G401 (cell line): ENCODE measurements at regions not wholly inside any gene's neighbourhood (a gene's known extent, or its start where the extent isn't known, plus 50 kb on each side); places are given as distances from the start of the nearest gene placed in this dataset.

Experiments
- DNase-seq: peaks from one replicate; pipeline ENCODE4 v3.0.0-alpha.2; 2015; ENCODE audit warnings: low spot score
- in situ Hi-C: cut with HindIII; loops from 2 replicates; pipeline ENCODE4 v1.10.0; 2016; ENCODE audit warnings: low sequenced_read_pairs, mixed read lengths

DNA sequence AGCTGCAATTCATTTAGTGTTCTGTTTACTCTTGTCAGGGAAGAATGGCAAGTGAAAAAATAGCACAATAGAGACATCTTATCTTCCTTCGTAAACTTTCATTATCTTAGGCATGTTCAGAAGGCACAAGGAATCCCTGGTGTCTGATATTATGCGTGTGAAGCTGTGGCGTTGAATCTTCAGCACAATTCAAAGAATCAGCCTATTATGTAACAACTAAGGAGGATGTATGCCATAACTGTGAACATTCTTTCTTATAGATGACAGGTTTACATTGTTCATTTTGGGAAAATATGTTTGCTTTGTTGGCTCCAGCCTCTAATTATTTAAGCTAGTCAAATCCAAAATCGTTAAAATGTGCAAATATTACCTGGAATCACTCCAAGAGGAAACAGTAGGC is 446.1 kb downstream of the ANXA1 start:
- no peak for DNase-seq
- in situ Hi-C loops: no loop called here

DNA sequence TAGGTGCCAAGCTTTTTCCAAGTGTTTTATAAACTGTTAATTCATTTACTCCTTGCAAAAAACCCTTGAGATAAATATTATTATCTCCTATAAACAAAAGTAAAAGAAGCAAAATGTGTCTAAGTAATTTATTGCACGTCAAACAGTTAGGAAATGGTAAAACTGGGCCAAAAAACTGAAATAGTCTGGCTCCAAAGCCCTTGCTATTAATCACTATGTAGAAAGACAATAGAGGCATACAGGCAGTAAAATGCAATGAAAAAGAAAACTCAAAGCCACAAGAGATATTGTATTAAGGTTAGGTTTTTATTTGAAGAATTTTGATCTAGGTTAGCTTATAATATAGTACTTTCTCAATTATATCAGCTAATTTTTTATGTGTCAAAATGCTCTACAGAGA is 457.7 kb downstream of the ANXA1 start:
- DNase-seq: no peak
- in situ Hi-C loops: no loop called here

DNA sequence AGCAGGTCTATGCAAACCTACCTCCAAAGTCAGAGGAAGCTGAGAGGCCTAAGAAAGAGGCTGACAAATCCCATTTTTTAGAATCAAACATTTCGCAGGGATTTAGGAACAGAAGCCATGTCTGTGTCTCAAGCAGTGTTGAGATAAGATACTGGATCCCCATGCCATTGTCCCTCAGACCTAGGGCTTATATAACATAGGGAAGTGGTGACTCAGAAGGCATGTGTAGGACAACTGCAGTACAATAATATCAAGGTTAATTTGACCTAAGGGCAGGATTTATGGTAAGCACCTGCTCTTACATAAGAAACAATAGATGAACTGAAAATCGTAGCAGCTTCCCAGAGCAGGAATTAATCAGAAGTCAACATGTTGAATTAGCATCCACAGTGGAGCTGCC is 459.4 kb downstream of the ANXA1 start:
- in situ Hi-C loops: no loop called here
- no peak for DNase-seq

DNA sequence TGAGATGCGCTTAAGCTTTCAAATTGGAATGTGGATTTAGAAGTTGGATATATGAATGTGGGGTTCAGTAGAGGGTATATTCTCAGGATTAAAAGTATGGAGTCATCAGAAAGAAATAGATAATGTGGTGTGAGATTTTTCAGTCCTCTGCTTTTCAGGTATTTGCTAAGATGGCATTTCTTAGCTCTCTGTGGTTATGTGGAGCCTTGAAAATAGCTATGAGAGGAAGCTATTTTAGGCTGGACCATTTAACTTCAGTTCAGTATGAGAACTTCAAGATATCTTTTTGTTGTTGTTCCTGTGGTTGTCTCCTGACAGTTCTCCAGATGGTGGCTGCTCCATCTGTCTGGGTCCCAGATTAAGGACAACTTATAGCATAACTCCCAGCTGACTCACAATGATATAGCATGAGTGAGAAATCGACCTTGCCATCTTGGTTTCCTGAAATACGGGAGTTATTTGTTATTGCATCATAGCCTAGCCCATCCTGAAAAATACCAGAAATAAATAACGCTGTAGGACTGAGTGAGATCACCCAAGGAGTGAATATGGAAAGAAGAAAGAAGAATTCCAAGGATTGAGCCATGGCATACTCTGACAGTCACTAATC is 461.5 kb downstream of the ANXA1 start:
- DNase-seq: no peak

DNA sequence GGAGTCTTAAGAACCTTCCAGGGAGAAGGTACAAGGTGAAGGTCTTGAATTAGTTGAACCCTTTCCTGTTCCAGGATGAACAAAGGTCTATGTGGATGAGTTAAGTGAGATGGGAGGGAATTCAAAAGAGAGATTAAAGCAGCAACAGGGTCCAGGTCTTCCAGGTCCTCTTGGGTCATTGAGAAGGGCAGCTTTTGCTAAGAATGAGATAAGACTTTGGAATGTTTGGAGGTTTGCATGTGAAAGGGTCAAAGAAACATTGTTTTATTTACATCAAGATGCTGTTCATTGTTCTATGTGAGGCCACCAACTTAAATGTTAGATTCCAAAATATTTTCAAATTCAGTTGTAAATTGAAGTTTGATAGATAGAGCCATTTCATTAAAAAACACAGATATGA is 463.9 kb downstream of the ANXA1 start:
- DNase-seq: no peak

More for the DNA sequence above, 461.5 kb downstream of the ANXA1 start:
- in situ Hi-C loops: no loop called here

DNA sequence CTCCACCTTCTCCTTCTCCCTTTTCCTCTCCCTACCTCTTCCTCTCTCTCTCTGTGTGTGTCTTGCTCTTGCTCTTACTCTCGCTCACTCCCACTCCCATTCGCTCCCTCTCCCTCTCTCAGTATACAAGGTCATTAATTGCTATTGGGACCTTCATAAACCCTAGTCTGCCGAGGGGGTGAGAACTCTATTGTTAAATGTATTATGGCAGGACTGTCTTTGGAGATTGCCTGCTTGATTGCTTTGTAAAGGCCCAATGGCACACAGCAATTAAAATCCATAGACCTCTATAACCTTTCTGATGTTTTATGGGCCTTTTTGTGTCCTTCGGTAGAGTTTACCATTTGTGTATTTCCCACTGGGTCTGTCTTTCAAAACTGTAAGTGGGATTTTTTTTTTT is 465.9 kb downstream of the ANXA1 start:
- DNase-seq: no peak
- in situ Hi-C loops: no loop called here

More for the DNA sequence above, 463.9 kb downstream of the ANXA1 start:
- in situ Hi-C loops: no loop called here

DNA sequence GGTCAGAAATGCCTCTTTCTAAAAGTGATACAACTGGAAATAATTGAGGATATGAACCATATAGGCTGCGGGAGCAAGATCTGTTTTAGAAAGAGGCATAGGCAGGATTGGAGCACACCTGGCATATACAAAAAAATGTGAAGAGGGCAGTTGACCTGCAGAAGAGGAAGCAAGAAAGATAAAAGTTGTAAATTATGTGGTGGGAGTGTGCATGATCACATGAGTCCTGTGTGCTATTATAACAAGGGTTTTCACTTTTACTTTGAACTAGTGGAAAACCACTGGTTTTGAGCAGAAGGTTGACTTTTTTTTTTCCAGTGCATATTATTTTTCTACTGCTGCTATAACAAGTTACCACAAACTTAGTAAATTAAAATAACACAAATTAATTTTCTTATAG is 489.3 kb downstream of the ANXA1 start:
- in situ Hi-C loops: no loop called here
- DNase-seq: no peak

DNA sequence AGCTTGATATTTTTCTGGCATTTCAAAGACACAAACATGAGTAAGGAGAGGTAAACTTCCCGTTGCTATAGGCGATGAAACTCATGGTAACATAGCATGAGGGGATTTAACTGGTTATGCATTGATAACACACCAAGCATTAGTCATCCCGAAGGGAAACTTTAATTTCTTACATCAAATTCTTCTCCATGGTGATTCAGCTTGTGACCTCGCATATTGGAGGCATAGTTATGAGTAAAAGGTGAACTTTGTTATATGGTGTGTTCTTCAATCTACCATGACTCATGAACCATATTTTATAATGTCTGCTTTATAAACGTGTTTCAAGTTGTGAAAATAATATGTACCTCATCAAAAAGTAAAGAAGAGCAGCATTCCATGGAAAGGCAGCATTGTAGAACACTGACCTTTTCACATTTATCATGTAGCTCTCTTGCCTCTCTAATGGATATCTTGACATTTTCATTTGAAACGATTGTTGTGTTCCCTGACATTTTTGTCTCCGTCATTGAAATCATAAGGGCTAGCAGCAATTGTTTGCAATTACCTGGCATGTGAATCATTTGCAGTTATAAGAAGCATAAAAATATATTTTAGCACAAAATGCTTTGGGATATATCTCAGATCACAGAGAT is 491.8 kb downstream of the ANXA1 start:
- DNase-seq: no peak
- in situ Hi-C loops: no loop called here

DNA sequence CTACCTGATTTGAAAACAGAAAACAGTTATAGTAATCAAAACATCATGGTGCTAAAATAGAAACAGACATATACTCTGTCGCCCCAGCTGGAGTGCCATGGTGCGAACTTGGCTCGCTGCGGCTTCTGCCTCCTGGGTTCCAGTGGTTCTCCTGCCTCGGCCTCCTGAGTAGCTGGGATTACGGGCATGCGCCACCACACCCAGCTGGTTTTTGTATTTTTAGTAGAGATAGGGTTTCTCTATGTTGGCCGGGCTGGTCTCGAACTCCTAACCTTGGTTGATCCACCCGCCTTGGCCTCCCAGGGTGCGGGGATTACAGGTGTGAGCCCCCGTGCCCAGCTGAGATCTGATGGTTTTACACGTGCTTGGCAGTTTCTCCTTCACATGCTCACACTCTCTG is 495.9 kb downstream of the ANXA1 start:
- in situ Hi-C loops: no loop called here
- no peak for DNase-seq

DNA sequence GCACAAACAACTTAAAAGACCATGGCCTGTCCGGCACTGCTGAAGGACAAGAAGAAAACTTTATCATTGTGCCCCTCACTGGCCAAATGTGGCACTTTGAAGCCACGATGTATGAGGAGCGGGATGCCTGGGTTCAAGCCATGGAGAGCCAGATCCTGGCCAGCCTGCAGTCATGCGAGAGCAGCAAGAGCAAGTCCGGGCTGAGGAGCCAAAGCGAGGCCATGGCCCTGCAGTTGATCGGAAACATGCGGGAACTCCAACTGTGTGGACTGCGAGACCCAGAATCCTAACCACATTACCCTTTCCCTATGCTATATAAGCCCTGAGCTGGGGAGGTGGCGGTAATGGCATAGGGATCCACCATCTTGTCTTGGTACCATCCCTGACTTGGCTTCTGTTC is 497.9 kb downstream of the ANXA1 start:
- in situ Hi-C loops: no loop called here
- DNase-seq: no peak

DNA sequence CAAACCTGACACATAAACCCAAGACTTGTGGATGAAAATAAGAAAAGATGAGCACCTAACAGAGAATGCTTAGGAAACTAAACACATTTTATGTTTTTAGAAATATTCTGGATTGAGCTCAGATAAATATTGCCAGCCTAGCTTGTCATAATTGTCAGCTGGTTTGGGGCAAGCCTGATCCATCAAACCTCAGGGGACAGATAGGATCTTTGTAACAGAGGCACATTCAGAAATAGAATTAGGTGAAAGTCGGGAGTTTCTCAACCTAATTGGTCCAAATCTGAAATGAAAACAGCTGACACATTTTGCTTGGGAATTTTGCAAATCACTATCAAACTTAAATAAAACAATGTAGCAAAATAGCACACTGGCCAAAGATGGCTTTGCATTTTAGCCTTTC is 503.7 kb downstream of the ANXA1 start:
- no peak for DNase-seq
- in situ Hi-C loops: no loop called here

DNA sequence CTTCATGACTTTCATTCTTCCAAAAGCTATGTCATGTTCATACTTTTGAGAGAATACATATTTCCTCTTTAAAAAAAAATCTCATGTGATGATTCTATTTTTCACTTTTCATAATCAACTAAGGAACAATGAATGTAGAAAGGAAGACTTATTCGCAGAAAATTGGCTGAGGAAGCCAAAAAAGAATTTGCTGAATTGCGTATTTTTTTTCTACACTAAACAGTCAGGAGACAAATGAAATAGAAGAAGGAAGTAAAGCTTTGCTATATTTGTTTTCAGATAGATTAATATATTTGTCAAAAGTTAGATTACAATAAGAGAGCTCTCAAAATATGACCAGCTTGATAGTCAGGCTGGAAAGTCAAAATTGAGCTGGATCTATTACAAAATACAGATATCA is 504.2 kb downstream of the ANXA1 start:
- in situ Hi-C loops: no loop called here
- DNase-seq: no peak

DNA sequence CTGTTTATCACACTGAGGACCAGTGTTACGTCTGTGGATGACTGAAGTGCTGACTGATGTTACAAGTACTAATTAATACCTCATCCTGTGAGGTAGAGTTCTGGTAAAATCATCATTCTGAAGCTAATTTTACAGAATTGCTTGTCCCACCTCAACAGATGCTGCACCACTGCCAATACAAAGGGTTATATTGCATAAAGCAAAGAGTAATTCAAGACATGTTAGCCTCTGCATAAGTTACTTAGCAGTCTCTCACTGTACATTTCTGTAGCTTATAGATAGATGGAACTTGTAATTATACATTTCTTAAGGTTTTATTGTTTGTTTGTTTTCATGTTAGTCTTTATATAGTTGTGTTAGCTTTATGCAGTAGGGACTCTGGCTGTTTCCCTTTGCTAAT is 513.6 kb downstream of the ANXA1 start:
- DNase-seq: no peak
- in situ Hi-C loops: no loop called here

DNA sequence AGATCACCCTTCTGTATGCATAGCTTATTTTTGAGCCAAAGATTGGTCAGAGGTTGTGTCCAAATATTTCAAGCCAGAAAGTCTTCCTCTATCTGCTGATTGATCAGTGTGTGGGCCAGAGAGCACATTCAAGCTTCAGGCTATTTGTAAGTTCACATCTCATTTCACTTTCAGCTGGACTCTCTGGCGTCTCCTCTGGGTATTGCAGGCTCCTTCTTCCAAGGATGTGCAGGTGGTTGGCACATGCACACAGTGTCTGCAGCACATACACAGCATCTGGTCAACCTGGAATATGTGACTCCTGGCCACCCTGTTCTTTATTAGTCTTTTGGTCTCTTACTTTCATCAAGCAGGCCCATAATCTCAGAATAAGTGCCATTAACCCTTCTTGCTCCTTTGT is 516.1 kb downstream of the ANXA1 start:
- no peak for DNase-seq
- in situ Hi-C loops: no loop called here

DNA sequence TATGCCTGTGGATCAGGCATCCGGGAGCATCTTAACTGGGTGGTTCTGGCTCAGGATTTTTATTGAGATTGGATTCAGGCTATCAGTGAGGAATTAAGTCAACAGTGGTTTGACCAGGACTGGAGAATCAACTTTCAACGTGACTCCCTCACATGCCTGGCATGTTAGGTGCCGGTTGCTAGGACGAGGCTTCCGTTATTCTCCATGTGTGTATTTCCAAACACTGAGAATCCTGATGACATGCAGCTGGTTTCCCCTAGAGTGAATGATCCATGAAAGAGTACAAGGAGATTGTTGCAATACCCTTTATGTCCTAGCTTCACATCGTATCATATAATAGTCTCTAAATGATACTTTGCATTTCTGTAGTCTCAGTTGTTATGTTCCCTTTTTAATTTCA is 529.2 kb downstream of the ANXA1 start:
- DNase-seq: no peak
- in situ Hi-C loops: no loop called here

DNA sequence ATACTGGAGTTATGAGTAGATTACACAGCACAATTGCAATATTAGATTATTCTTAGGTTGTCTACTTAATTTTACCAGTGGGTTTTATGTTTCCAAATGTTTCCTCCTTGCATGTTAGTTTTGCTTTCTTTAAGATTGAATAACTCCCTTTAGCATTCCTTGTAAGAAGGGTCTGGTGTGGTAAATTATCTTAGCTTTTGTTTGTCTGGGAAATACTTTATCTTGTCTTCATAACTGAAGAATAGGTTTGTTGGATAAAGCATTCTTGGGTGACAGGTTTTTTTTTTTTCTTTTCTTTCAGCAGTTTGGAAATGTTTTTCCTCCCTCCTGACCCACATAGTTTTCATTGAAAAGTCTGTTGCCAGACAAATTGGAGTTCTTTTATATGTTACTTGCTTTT is 531.1 kb downstream of the ANXA1 start:
- DNase-seq: no peak
- in situ Hi-C loops: no loop called here

DNA sequence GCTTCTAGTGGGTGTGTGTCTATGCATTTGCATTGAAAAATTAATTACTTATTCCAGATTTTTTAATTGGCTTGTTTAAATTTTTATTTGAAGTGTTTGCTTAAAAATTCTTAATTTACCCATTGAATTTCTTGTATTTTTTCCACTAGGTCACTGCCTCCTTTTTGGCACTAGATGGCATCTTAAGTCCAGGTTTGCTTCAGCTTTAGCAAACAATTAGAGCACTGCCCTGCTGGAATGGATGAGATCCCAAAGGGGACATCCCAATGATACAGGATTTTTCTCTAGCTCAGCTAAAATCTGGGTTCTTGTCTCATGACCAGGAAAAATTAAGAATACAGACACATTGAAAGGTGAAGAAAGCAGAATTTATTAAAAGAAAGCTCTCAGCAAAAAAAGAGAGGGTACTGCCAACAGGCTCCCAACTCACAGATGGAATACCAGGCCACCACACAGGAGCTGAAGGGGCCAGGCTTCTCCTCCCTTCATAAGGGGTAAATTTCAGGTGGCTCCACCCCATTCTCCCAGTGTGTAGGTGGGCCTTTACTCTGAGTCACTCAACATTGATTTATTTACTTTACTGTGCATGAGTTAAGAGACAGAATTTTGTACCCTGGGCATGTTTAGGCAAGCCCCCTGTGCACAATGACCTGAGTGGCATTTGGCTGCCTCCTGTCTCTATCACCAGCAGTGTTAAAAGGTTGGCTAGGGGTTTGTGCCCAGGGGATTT is 532.4 kb downstream of the ANXA1 start:
- DNase-seq: peak; percentile 5
- in situ Hi-C loops: no loop called here

DNA sequence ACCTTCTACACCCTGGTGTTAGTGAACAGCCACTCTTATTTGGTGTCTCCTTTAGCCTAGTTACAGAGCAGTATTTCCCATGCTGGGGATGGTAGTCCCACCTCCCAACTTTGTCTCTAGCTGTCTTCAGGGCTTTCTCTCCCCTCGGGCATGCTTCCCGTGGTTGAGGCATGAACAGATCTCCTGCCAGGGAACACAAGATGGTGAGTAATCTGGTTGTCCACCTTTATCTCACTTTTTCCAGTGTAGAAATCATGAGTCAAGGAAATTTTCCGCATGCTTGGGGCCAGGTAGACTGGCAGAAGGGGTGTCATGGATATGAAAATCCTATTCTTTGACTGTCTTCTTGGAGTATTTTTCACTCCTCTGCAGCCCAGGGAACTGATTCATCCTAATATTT is 532.9 kb downstream of the ANXA1 start:
- no peak for DNase-seq
- in situ Hi-C loops: no loop called here

DNA sequence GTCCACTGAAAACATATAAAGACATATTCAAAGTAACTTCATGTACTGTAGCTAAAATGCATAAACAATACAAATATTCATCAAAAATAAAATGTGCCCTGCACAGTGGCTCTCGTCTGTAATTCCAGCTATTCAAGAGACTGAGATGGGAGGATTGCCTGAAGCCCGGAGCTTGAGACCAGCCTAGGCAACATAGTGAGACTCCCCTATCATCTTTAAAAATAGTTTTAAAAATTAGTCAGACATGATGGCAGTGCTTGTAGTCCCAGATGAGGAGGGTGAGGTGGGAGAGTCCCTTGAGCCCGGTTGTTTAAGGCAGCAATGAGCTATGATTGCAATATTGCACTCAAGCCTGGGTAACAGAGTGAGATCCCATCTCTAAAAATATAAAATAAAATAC is 534.1 kb downstream of the ANXA1 start:
- in situ Hi-C loops: no loop called here
- DNase-seq: no peak

DNA sequence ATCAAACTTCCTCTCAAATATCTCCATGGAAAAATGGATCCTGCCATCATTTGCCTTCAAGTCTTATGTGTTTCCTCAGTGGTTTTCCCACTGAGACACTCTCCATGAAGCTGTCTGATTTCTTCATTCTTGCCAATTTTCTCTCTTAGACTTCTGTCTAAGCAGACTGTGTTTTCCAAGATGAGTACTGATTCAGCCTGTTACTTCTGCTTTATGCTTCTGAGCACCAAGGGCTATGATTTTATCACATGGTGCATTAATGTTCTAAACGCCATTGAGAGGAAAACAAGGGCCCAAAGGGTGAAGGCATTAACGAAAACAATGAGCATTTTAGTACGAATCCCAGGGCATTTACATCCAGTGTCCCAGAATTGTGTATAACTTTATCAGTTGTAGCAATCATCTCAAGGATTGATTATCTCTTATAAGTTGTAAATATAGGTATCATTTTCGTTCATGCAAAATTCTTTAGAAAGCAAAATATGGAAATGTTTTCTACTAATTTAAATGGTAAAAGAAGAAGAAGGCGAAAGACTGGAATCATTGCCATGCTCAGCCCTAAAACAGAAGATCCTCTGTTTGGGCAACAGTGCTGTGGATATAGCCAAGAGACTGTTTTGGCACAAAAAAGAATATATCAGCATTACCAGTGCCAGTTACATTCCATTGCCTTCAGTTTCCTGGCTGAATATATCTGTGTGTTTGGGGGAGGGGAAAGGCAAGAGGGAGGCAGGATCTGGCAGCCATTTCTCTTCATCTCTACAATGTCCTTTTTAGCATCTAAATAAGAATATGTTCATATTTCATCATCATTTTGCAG is 537.6 kb downstream of the ANXA1 start:
- in situ Hi-C loops: no loop called here
- DNase-seq: peak; percentile 21
